ENCODE measurements at regions not wholly inside any gene's neighbourhood (a gene's known extent, or its start where the extent isn't known, plus 50 kb on each side); places are given as distances from the start of the nearest gene placed in this dataset.
"Not testable (repeated sequence)": the region's sequence is repeated elsewhere in the genome, so short reads cannot be mapped to it uniquely, and the experiment has no call there.

GRCh38 chr6:71681234-71681867, 205.0 kb upstream of the RIMS1 start:
- no peak for TF ChIP-seq PPARA (CRISPR knock-in tag; IDR thresholded peaks at IDR 0.05; ENCODE audit: borderline replicate concordance)
- TF ChIP-seq CREB5 (CRISPR knock-in tag; IDR thresholded peaks at IDR 0.05; ENCODE audit: low read depth) = no peak
- ATAC-seq = no peak

DNA sequence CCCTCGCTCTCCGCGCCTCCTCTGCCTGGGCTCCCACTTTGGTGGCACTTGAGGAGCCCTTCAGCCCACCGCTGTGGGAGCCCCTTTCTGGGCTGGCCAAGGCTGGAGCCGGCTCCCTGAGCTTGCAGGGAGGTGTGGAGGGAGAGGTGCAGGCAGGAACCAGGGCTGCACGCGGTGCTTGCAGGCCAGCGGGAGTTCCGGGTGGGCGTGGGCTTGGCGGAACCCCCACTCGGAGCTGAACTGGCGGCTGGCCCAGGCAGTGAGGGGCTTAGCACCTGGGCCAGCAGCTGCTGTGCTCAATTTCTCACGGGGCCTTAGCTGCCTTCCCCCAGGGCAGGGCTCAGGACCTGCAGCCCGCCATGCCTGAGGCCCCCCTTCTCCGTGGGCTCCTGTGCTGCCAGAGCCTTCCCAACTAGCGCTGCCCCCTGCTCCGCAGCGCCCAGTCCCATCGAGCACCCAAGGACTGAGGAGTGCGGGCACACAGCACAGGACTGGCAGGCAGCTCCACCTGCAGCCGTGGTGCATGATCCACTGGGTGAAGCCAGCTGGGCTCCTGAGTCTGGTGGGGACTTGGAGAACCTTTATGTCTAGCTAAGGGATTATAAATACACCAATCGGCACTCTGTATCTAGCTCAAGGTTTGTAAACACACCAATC, 200.2 kb upstream of the RIMS1 start:
- ATAC-seq = not testable (repeated sequence)

- TF ChIP-seq ARNTL (CRISPR knock-in tag; IDR thresholded peaks at IDR 0.05; ENCODE audit: borderline replicate concordance, low read depth) = no peak
- ATAC-seq = no peak
Measured at GRCh38 chr6:71698702-71699101, 187.6 kb upstream of the RIMS1 start.

- no peak for ATAC-seq
Measured at GRCh38 chr6:71706523-71706922, 179.8 kb upstream of the RIMS1 start.

More at GRCh38 chr6:71706523-71706922, 179.8 kb upstream of the RIMS1 start:
- no peak for TF ChIP-seq ZC3H10 (CRISPR knock-in tag; IDR thresholded peaks at IDR 0.05)
- TF ChIP-seq ISL1 (CRISPR knock-in tag; IDR thresholded peaks at IDR 0.05) = no peak
- no peak for TF ChIP-seq ESRRG (CRISPR knock-in tag; IDR thresholded peaks at IDR 0.05)
- TF ChIP-seq, protein P1, sequence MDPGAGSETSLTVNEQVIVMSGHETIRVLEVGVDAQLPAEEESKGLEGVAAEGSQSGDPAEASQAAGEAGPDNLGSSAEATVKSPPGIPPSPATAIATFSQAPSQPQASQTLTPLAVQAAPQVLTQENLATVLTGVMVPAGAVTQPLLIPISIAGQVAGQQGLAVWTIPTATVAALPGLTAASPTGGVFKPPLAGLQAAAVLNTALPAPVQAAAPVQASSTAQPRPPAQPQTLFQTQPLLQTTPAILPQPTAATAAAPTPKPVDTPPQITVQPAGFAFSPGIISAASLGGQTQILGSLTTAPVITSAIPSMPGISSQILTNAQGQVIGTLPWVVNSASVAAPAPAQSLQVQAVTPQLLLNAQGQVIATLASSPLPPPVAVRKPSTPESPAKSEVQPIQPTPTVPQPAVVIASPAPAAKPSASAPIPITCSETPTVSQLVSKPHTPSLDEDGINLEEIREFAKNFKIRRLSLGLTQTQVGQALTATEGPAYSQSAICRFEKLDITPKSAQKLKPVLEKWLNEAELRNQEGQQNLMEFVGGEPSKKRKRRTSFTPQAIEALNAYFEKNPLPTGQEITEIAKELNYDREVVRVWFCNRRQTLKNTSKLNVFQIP (CRISPR knock-in tag; IDR thresholded peaks at IDR 0.05; ENCODE audit: borderline replicate concordance, low read depth) = no peak
- no peak for TF ChIP-seq CSRNP3 (CRISPR knock-in tag; IDR thresholded peaks at IDR 0.05)
- no peak for TF ChIP-seq SNAI2 (CRISPR knock-in tag; IDR thresholded peaks at IDR 0.05)
- no peak for TF ChIP-seq ZFP3 (CRISPR knock-in tag; IDR thresholded peaks at IDR 0.05)
- TF ChIP-seq TOX (CRISPR knock-in tag; IDR thresholded peaks at IDR 0.05; ENCODE audit: borderline replicate concordance) = no peak
- TF ChIP-seq PATZ1 (CRISPR knock-in tag; IDR thresholded peaks at IDR 0.05; ENCODE audit: borderline replicate concordance) = no peak
- no peak for TF ChIP-seq ARNTL (CRISPR knock-in tag; IDR thresholded peaks at IDR 0.05; ENCODE audit: borderline replicate concordance, low read depth)
- TF ChIP-seq OSR1 (CRISPR knock-in tag; IDR thresholded peaks at IDR 0.05) = no peak
- TF ChIP-seq ZFP30 (CRISPR knock-in tag; IDR thresholded peaks at IDR 0.05) = no peak
- no peak for TF ChIP-seq TCF4 (CRISPR knock-in tag; IDR thresholded peaks at IDR 0.05; ENCODE audit: borderline replicate concordance)
- no peak for TF ChIP-seq GLIS3 (CRISPR knock-in tag; IDR thresholded peaks at IDR 0.05)
- TF ChIP-seq RARB (CRISPR knock-in tag; IDR thresholded peaks at IDR 0.05) = no peak
- no peak for TF ChIP-seq ZNF565 (CRISPR knock-in tag; conservative IDR thresholded peaks at IDR 0.05; ENCODE audit: low read depth)
- TF ChIP-seq BACH2 (CRISPR knock-in tag; IDR thresholded peaks at IDR 0.05; ENCODE audit: borderline replicate concordance) = no peak
- TF ChIP-seq CREB5 (CRISPR knock-in tag; IDR thresholded peaks at IDR 0.05; ENCODE audit: low read depth) = no peak
- TF ChIP-seq ZNF70 (CRISPR knock-in tag; IDR thresholded peaks at IDR 0.05) = no peak

Data from SK-N-SH treated with all-trans-retinoic acid at 6 μM for 48 hours (cell line).